Right atrium auricular region (tissue), 2 donors: ENCODE measurements at regions not wholly inside any gene's neighbourhood (a gene's known extent, or its start where the extent isn't known, plus 50 kb on each side); places are given as distances from the start of the nearest gene placed in this dataset.
"Not testable (repeated sequence)": the region's sequence is repeated elsewhere in the genome, so short reads cannot be mapped to it uniquely, and the experiment has no call there.

Experiments used
- DNase-seq: peaks from one replicate; pipeline ENCODE4 v3.0.0-alpha.2; 2019; ENCODE audit warnings: low spot score
- H3K27ac ChIP-seq, 2 donors: fragments of 200-600 bp; sonication (generic); 1 replicate in 1 of 2; 2 replicates in 1 of 2; pipeline ENCODE4 v1.5.1; 2016 to 2019
- H3K27me3 ChIP-seq, 2 donors: fragments of 200-600 bp; sonication (generic); one replicate each; pipeline versions ENCODE4 v1.5.1 to v1.6.0; 2017 to 2019
- H3K36me3 ChIP-seq: fragments of 200-600 bp; sonication (generic); one replicate; pipeline ENCODE4 v1.5.1; 2016
- H3K4me1 ChIP-seq, 2 donors: fragments of 200-600 bp; sonication (generic); one replicate each; pipeline versions ENCODE4 v1.5.1 to v1.6.0; 2017 to 2019
- H3K4me3 ChIP-seq, 2 donors: fragments of 200-600 bp; sonication (generic); 1 replicate in 1 of 2; 2 replicates in 1 of 2; pipeline ENCODE4 v1.5.1; 2017 to 2019; ENCODE audit warnings: mild to moderate bottlenecking in 1 of 2, moderate library complexity in 1 of 2
- H3K9me3 ChIP-seq, 2 donors: fragments of 200-600 bp; sonication (generic); one replicate each; pipeline ENCODE4 v1.5.1; 2019
- TF ChIP-seq, protein P1 (sequence below), 2 donors: fragments of 200-600 bp; sonication (generic); IDR thresholded peaks; one replicate each; pipeline ENCODE4 v1.5.1; 2019; ENCODE audit warnings: antibody characterized with exemption in 2 of 2

DNA sequence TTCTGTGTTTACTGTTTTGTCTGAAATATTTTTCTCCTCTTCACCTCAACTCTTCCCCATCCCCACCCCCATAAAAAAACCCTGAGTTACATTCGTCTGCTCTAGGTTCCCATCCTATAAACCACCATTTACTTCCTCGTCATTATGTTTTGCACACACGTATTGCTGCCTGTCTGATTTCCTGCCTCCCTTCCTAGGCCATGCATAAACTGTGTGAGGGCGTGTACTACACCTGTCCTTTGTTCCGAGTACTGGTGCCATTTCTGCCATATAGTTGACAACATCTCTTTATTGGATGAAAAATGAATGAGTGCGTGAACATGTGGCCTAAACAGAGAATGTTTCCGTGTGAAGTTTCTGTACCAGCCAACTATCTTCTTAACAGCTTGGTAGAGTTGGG lies 258.5 kb upstream of the FAT1 start:
- DNase-seq, result no peak
- no peaks in the 10 kb centered on the region for H3K36me3 ChIP-seq
- H3K27me3 ChIP-seq, result no peaks in the 10 kb centered on the region
- TF ChIP-seq, protein P1, sequence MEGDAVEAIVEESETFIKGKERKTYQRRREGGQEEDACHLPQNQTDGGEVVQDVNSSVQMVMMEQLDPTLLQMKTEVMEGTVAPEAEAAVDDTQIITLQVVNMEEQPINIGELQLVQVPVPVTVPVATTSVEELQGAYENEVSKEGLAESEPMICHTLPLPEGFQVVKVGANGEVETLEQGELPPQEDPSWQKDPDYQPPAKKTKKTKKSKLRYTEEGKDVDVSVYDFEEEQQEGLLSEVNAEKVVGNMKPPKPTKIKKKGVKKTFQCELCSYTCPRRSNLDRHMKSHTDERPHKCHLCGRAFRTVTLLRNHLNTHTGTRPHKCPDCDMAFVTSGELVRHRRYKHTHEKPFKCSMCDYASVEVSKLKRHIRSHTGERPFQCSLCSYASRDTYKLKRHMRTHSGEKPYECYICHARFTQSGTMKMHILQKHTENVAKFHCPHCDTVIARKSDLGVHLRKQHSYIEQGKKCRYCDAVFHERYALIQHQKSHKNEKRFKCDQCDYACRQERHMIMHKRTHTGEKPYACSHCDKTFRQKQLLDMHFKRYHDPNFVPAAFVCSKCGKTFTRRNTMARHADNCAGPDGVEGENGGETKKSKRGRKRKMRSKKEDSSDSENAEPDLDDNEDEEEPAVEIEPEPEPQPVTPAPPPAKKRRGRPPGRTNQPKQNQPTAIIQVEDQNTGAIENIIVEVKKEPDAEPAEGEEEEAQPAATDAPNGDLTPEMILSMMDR (IDR thresholded peaks at IDR 0.05), result no peak
- no peak overlapping the region for H3K27ac ChIP-seq
- no peak overlapping the region for H3K4me3 ChIP-seq
- no peaks in the 10 kb centered on the region for H3K4me1 ChIP-seq
- H3K9me3 ChIP-seq, result no peaks in the 10 kb centered on the region

DNA sequence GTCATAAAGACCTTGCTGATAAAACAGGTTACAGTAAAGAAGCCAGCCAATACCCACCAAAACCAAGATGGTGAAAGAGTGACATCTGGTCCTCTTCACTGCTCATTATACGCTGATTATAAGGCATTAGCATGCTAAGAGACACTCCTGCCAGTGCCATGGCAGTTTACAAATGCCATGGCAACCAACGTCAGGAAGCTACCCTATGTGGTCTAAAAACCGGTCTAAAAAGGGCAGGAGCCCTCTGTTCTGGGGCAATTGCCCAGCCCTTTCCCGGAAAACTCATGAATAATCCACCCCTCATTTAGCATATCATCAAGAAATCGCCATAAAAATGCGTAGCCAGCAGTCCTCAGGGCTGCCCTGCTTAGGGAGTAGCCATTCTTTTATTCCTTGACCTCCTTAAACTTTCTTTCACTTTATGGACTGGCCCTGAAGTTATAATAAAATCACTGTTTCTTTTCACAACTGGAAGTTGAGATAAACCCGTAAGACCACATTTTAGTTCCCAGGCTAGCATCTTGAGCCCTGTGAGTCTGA lies 260.5 kb upstream of the FAT1 start:
- Histone ChIP-seq H3K36me3 (no peaks in the 10 kb centered on the region), H3K4me1 (no peaks in the 10 kb centered on the region), H3K27ac (no peak overlapping the region), H3K27me3 (no peaks in the 10 kb centered on the region), H3K9me3 (no peaks in the 10 kb centered on the region), H3K4me3 (no peak overlapping the region)
- TF ChIP-seq, protein P1 (IDR thresholded peaks at IDR 0.05), result no peak
- DNase-seq, result no peak

DNA sequence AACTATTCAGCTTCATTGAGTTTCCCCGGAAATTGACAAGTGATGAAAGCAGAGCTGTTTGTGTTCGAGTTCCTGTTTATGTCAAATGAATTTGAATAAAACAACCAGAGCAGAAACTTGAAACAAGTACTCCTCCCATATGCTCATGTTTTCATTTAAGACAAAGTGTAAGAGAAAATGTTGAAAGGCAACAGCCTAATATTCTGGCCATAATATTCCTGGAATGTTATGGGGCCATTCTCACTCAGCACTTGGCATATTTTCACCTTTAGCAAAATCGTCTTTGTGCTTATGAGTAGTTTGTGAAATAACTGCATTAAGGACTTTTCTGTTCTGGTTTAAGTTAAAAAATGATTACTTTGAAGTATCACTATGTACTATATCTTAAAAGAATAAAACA lies 276.0 kb upstream of the FAT1 start:
- no peaks in the 10 kb centered on the region for H3K27me3 ChIP-seq
- no peaks in the 10 kb centered on the region for H3K36me3 ChIP-seq
- H3K27ac ChIP-seq, result no peak overlapping the region
- no peaks in the 10 kb centered on the region for H3K4me1 ChIP-seq
- DNase-seq, result no peak
- no peak overlapping the region for H3K4me3 ChIP-seq
- no peaks in the 10 kb centered on the region for H3K9me3 ChIP-seq
- TF ChIP-seq, protein P1 (IDR thresholded peaks at IDR 0.05), result no peak

DNA sequence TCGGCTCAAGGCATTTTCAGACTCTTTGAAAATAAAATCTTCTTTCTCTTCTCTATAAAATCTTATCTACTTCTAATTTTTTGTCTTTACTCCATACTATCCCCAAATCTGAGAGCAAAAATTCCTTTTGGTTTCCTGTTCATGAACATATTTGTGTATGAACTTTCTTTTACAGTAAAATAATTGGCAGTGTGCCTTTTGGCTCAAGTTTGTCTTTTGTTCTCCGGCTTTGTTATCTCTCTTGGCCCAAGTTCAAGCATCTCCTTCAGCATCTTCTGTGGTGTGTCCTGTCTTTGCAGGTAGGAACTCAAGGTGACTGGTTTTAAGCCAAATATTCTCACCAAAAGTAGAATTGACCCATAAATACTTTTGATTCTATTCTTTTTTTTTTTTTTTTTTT lies 276.6 kb upstream of the FAT1 start:
- Histone ChIP-seq H3K4me3 (no peak overlapping the region), H3K4me1 (no peaks in the 10 kb centered on the region), H3K27ac (no peak overlapping the region), H3K36me3 (no peaks in the 10 kb centered on the region), H3K27me3 (no peaks in the 10 kb centered on the region), H3K9me3 (no peaks in the 10 kb centered on the region)
- no peak for DNase-seq
- TF ChIP-seq, protein P1 (IDR thresholded peaks at IDR 0.05), result no peak

DNA sequence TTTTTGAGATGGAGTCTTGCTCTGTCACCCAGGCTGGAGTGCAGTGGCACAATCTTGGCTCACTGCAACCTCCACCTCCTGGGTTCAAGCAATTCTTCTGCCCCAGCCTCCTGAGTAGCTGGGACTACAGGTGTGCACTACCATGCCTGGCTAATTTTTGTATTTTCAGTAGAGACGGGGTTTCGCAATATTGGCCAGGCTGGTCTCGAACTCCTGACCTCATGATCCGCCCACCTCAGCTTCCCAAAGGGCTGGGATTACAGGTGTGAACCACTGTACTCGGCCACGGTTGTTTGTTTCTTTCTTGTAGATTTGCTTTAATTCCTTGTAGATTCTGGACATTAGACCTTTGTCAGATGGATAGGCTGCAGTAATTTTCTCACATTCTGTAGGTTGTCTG lies 278.5 kb upstream of the FAT1 start:
- not testable (repeated sequence) for H3K9me3 ChIP-seq, H3K36me3 ChIP-seq, H3K27ac ChIP-seq, DNase-seq, H3K4me1 ChIP-seq, H3K4me3 ChIP-seq, H3K27me3 ChIP-seq

DNA sequence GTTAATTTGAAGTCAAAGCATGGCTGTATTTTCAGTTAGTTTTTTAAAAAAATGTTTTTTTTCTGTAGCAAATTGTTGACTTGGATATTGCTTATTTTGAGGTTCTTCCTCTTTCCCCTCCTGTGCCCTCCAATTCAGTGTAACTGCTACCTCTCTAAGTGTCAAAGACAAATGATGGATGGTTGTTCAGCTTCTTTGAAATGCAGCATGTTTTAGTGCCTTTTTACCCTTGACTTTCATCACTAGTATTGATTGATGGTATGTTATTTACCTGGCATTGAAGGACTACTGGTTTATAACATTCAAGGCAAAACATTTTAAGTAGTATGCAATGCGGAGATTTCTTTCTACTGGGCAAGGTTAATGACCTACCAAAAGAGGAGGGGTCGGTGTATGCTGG lies 281.0 kb upstream of the FAT1 start:
- TF ChIP-seq, protein P1 (IDR thresholded peaks at IDR 0.05), result no peak
- DNase-seq, result no peak

More for the DNA sequence above, 281.0 kb upstream of the FAT1 start:
- H3K9me3 ChIP-seq, result no peaks in the 10 kb centered on the region
- H3K27ac ChIP-seq, result no peak overlapping the region
- no peak overlapping the region for H3K4me3 ChIP-seq
- no peaks in the 10 kb centered on the region for H3K27me3 ChIP-seq
- H3K4me1 ChIP-seq, result no peaks in the 10 kb centered on the region
- H3K36me3 ChIP-seq, result no peaks in the 10 kb centered on the region
